ENCODE measurements at regions not wholly inside any gene's neighbourhood (a gene's known extent, or its start where the extent isn't known, plus 50 kb on each side); places are given as distances from the start of the nearest gene placed in this dataset.

DNA sequence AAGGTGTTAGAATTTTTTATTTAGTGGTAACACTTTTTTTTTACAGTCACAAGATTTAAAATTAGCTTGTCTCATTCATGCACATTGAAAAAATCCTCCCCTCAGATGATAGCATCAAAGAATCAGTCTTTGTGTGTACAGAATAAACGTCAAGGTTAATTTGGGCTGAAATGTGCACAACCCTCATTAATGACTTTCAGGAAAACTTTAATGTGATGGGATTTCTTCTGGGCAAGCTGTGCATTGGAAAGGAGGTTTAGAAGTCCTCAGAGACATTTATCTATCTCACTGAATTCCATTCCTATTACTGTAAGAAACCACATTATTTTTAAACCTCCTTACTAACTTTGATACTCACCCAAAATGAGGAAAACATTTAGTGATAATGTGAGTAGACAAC lies 88.2 kb upstream of the TECRL start:
- DNase-seq (ENCODE audit: low read depth in 1 of 2, low spot score in 1 of 2): no peak
- Histone ChIP-seq H3K27me3 (ENCODE audit: insufficient read depth, poor library complexity, severe bottlenecking) (no peaks in the 10 kb centered on the region), H3K27ac (replicated peaks) (no peak overlapping the region), H3K4me3 (replicated peaks; ENCODE audit: insufficient read depth, low read length) (no peak overlapping the region)
- TF ChIP-seq SPI1 (IDR thresholded peaks at IDR 0.05; ENCODE audit: borderline replicate concordance, low read depth) (no peak), POLR2AphosphoS5 (IDR thresholded peaks at IDR 0.05; ENCODE audit: low read depth) (no peak), REST (IDR thresholded peaks at IDR 0.05; ENCODE audit: insufficient replicate concordance, low read depth) (no peak), GABPA (IDR thresholded peaks at IDR 0.05; ENCODE audit: low read depth) (no peak)
- TF ChIP-seq, protein P1, sequence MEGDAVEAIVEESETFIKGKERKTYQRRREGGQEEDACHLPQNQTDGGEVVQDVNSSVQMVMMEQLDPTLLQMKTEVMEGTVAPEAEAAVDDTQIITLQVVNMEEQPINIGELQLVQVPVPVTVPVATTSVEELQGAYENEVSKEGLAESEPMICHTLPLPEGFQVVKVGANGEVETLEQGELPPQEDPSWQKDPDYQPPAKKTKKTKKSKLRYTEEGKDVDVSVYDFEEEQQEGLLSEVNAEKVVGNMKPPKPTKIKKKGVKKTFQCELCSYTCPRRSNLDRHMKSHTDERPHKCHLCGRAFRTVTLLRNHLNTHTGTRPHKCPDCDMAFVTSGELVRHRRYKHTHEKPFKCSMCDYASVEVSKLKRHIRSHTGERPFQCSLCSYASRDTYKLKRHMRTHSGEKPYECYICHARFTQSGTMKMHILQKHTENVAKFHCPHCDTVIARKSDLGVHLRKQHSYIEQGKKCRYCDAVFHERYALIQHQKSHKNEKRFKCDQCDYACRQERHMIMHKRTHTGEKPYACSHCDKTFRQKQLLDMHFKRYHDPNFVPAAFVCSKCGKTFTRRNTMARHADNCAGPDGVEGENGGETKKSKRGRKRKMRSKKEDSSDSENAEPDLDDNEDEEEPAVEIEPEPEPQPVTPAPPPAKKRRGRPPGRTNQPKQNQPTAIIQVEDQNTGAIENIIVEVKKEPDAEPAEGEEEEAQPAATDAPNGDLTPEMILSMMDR (IDR thresholded peaks at IDR 0.05; ENCODE audit: insufficient read depth, low read length): no peak

GRCh38 chr4:64495946-64496345 lies 86.7 kb upstream of the TECRL start:
- no peaks in the 10 kb centered on the region for H3K27me3 ChIP-seq (ENCODE audit: insufficient read depth, poor library complexity, severe bottlenecking)
- no peak overlapping the region for H3K27ac ChIP-seq (replicated peaks)
- TF ChIP-seq, protein P1 (IDR thresholded peaks at IDR 0.05; ENCODE audit: insufficient read depth, low read length): no peak
- TF ChIP-seq REST (IDR thresholded peaks at IDR 0.05; ENCODE audit: insufficient replicate concordance, low read depth) (no peak), SPI1 (IDR thresholded peaks at IDR 0.05; ENCODE audit: borderline replicate concordance, low read depth) (no peak), POLR2AphosphoS5 (IDR thresholded peaks at IDR 0.05; ENCODE audit: low read depth) (no peak), GABPA (IDR thresholded peaks at IDR 0.05; ENCODE audit: low read depth) (no peak)
- no peak for DNase-seq (ENCODE audit: low read depth in 1 of 2, low spot score in 1 of 2)
- no peak overlapping the region for H3K4me3 ChIP-seq (replicated peaks; ENCODE audit: insufficient read depth, low read length)

DNA sequence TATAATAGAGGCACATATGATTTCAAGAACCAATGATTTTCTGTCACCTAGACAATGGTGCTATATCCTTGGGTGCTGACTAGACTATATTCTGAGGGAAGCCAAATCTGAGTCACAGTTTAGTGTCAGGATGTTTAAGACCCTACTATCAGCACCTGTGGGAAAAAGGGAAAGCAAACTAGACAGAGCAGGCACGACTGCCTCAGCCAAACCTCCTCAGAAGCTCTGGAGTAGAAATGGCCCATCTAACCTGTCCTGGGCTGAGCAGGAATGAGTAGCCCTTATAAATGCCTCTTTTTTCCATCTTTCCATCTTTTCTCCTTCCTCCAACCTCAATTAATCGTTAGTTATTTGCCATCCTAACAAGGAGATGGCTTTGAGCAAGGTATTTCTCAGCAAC lies 80.4 kb upstream of the TECRL start:
- Histone ChIP-seq H3K4me3 (replicated peaks; ENCODE audit: insufficient read depth, low read length) (no peak overlapping the region), H3K27me3 (ENCODE audit: insufficient read depth, poor library complexity, severe bottlenecking) (no peaks in the 10 kb centered on the region), H3K27ac (replicated peaks) (no peak overlapping the region)
- DNase-seq (ENCODE audit: low read depth in 1 of 2, low spot score in 1 of 2): no peak
- TF ChIP-seq GABPA (IDR thresholded peaks at IDR 0.05; ENCODE audit: low read depth): no peak
- no peak for TF ChIP-seq REST (IDR thresholded peaks at IDR 0.05; ENCODE audit: insufficient replicate concordance, low read depth)
- no peak for TF ChIP-seq SPI1 (IDR thresholded peaks at IDR 0.05; ENCODE audit: borderline replicate concordance, low read depth)
- TF ChIP-seq, protein P1 (IDR thresholded peaks at IDR 0.05; ENCODE audit: insufficient read depth, low read length): no peak
- TF ChIP-seq POLR2AphosphoS5 (IDR thresholded peaks at IDR 0.05; ENCODE audit: low read depth): no peak
